ENCODE measurements at regions not wholly inside any gene's neighbourhood (a gene's known extent, or its start where the extent isn't known, plus 50 kb on each side); places are given as distances from the start of the nearest gene placed in this dataset.

DNA sequence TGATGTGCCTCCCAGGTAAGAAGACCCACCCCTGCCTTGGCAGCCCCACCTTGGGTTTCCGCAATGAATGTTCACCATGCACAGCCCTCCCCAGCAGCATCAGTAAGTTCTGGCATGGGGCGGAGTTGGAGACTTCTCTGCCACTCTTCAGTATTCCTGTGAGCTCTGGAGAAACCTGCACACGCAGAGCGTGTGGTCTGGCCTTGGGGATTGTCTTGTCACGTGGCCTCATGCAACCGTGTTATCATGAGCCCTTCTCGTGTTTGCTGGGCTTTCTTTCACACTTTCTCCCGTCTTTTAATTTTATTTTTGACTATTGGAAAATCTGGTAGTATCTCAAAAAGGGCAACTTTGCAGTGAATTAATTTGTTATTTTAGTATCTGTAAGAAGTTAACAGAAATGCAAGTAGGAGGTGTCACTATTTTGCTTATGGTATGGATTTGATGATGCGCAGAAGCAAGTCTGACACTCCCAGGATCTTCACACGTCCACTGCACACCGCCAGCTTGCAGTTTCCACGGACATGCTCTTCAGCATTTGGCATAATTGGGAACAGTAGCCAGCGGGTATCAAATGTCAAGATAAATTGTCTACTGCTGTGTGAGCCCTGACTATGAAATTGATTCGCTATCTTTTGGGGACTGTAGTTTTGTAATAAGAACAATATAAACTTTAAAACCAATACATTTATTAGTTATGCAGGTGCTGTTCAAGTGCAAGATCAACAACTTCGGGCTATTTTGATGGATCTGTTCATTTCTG lies 463.5 kb downstream of the QKI start:
- TF ChIP-seq HDGF (IDR thresholded peaks at IDR 0.05; ENCODE audit: borderline replicate concordance) (no peak), ZNF384 (IDR thresholded peaks at IDR 0.05) (no peak), TARDBP (IDR thresholded peaks at IDR 0.05) (no peak), NFRKB (IDR thresholded peaks at IDR 0.05) (no peak), ARNT (IDR thresholded peaks at IDR 0.05) (no peak), FOXM1 (IDR thresholded peaks at IDR 0.05; ENCODE audit: borderline replicate concordance) (no peak), LEF1 (IDR thresholded peaks at IDR 0.05; ENCODE audit: borderline replicate concordance) (no peak), ELF4 (IDR thresholded peaks at IDR 0.05) (no peak), SUZ12 (IDR thresholded peaks at IDR 0.05) (no peak), FOXK2 (IDR thresholded peaks at IDR 0.05) (no peak), BHLHE40 (IDR thresholded peaks at IDR 0.05; ENCODE audit: borderline replicate concordance) (no peak)

Data from HEK293T (cell line).